Smooth muscle cell (in vitro differentiated cells): ENCODE measurements at regions not wholly inside any gene's neighbourhood (a gene's known extent, or its start where the extent isn't known, plus 50 kb on each side); places are given as distances from the start of the nearest gene placed in this dataset.

Experiments used
- DNase-seq: peaks from one replicate; lab custom pipeline; 2025; ENCODE audit not compliant: unreplicated experiment; lab: John Stamatoyannopoulos, UW
- H2AFZ ChIP-seq: fragments of 200-600 bp; sonication (generic); 2 replicates; pipeline ENCODE4 v1.6.0; 2016; ENCODE audit warnings: antibody characterized with exemption, low read depth, mild to moderate bottlenecking
- H3F3A ChIP-seq: fragments of 200-600 bp; sonication (generic); 2 replicates; pipeline ENCODE4 v1.6.0; 2017; ENCODE audit warnings: antibody characterized with exemption, low read depth
- H3K27ac ChIP-seq: fragments of 200-600 bp; sonication (generic); 2 replicates; pipeline ENCODE4 v1.5.1; 2016; ENCODE audit warnings: low read depth, mild to moderate bottlenecking
- H3K27me3 ChIP-seq: fragments of 200-600 bp; sonication (generic); 2 replicates; pipeline ENCODE4 v1.6.1; 2016; ENCODE audit warnings: low read depth, mild to moderate bottlenecking
- H3K36me3 ChIP-seq: fragments of 200-600 bp; sonication (generic); 2 replicates; pipeline ENCODE4 v1.5.1; 2016; ENCODE audit warnings: low read depth
- H3K4me1 ChIP-seq: fragments of 200-600 bp; sonication (generic); 2 replicates; pipeline ENCODE4 v1.5.1; 2016; ENCODE audit warnings: low read depth
- H3K4me2 ChIP-seq: fragments of 200-600 bp; sonication (generic); 2 replicates; pipeline ENCODE4 v1.6.0; 2016; ENCODE audit warnings: mild to moderate bottlenecking
- H3K4me3 ChIP-seq: fragments of 200-600 bp; sonication (generic); 2 replicates; pipeline ENCODE4 v1.5.1; 2016; ENCODE audit warnings: mild to moderate bottlenecking
- H3K79me2 ChIP-seq: fragments of 200-600 bp; sonication (generic); 2 replicates; pipeline ENCODE4 v1.6.0; 2016; ENCODE audit warnings: low read depth, mild to moderate bottlenecking
- H3K9ac ChIP-seq: fragments of 200-600 bp; sonication (generic); 2 replicates; pipeline ENCODE4 v1.6.0; 2016; ENCODE audit warnings: low read depth
- H3K9me3 ChIP-seq: fragments of 200-600 bp; sonication (generic); replicated peaks from 2 replicates; pipeline ENCODE4 v1.5.1; 2016; ENCODE audit warnings: low read depth
- H4K20me1 ChIP-seq: fragments of 200-600 bp; sonication (generic); 2 replicates; pipeline ENCODE4 v1.6.0; 2016; ENCODE audit warnings: low read depth
- CTCF ChIP-seq: fragments of 200-600 bp; sonication (generic); IDR thresholded peaks from 2 replicates; pipeline ENCODE4 v1.5.1; 2017; ENCODE audit warnings: borderline replicate concordance, mild to moderate bottlenecking, antibody characterized with exemption; ENCODE audit not compliant: insufficient read depth, poor library complexity, severe bottlenecking
- WGBS: methylation state at CpG from one replicate; pipeline ENCODE4 v1.1.7; 2016; ENCODE audit warnings: low lambda C conversion rate; 5-methylcytosine and 5-hydroxymethylcytosine counted together

- Histone ChIP-seq H3K9me3 (no peaks in the 10 kb centered on the region), H3K9ac (no peak overlapping the region), H3K4me3 (no peak overlapping the region), H3K4me2 (no peak overlapping the region), H3K79me2 (no peaks in the 10 kb centered on the region), H3K27ac (no peak overlapping the region), H3K4me1 (no peaks in the 10 kb centered on the region), H4K20me1 (no peaks in the 10 kb centered on the region), H3K36me3 (no peaks in the 10 kb centered on the region), H2AFZ (no peak overlapping the region), H3K27me3 (no peaks in the 10 kb centered on the region), H3F3A (no peaks in the 10 kb centered on the region)
- no peak for TF ChIP-seq CTCF
- no peak for DNase-seq
- WGBS = 85% methylated on average over 4 of the region's 4 CpGs
Observed at GRCh38 chr20:48357714-48358113, 470.1 kb downstream of the PREX1 start.

GRCh38 chr20:48354903-48355302 is 472.9 kb downstream of the PREX1 start:
- no peaks in the 10 kb centered on the region for H3K4me1 ChIP-seq
- no peak overlapping the region for H3K4me2 ChIP-seq
- no peak overlapping the region for H2AFZ ChIP-seq
- H3K9me3 ChIP-seq = no peaks in the 10 kb centered on the region
- no peak overlapping the region for H3K9ac ChIP-seq
- H3K4me3 ChIP-seq = no peak overlapping the region
- no peak for DNase-seq
- TF ChIP-seq CTCF = no peak
- no peaks in the 10 kb centered on the region for H3K36me3 ChIP-seq
- 90% methylated on average over 1 of the region's 1 CpG for WGBS
- no peaks in the 10 kb centered on the region for H3K27me3 ChIP-seq
- no peaks in the 10 kb centered on the region for H3F3A ChIP-seq
- no peak overlapping the region for H3K27ac ChIP-seq
- no peaks in the 10 kb centered on the region for H3K79me2 ChIP-seq
- no peaks in the 10 kb centered on the region for H4K20me1 ChIP-seq

- WGBS = 89% methylated on average over 2 of the region's 2 CpGs
- Histone ChIP-seq H3K4me2 (no peak overlapping the region), H3K4me3 (no peak overlapping the region), H3K9me3 (no peaks in the 10 kb centered on the region), H3K36me3 (no peaks in the 10 kb centered on the region), H2AFZ (no peak overlapping the region), H3K27me3 (no peaks in the 10 kb centered on the region), H4K20me1 (no peaks in the 10 kb centered on the region), H3K9ac (no peak overlapping the region), H3K79me2 (no peaks in the 10 kb centered on the region), H3F3A (no peaks in the 10 kb centered on the region), H3K27ac (no peak overlapping the region), H3K4me1 (no peaks in the 10 kb centered on the region)
- DNase-seq = no peak
- no peak for TF ChIP-seq CTCF
Observed at GRCh38 chr20:48354320-48354876, 473.4 kb downstream of the PREX1 start.

- Histone ChIP-seq H3K9me3 (no peaks in the 10 kb centered on the region), H3K9ac (no peak overlapping the region), H2AFZ (no peak overlapping the region), H3K27me3 (no peaks in the 10 kb centered on the region), H3K4me2 (no peak overlapping the region), H3F3A (no peaks in the 10 kb centered on the region), H4K20me1 (no peaks in the 10 kb centered on the region), H3K4me1 (no peaks in the 10 kb centered on the region), H3K4me3 (no peak overlapping the region), H3K36me3 (no peaks in the 10 kb centered on the region), H3K79me2 (no peaks in the 10 kb centered on the region), H3K27ac (no peak overlapping the region)
- 86% methylated on average over 3 of the region's 3 CpGs for WGBS
- no peak for TF ChIP-seq CTCF
- no peak for DNase-seq
Observed at GRCh38 chr20:48352628-48353027, 475.2 kb downstream of the PREX1 start.
